ENCODE measurements at regions not wholly inside any gene's neighbourhood (a gene's known extent, or its start where the extent isn't known, plus 50 kb on each side); places are given as distances from the start of the nearest gene placed in this dataset.
"Not testable (repeated sequence)": the region's sequence is repeated elsewhere in the genome, so short reads cannot be mapped to it uniquely, and the experiment has no call there.

GRCh38 chr7:53239151-53239550, 203.7 kb downstream of the POM121L12 start:
- TF ChIP-seq ZNF274 (IDR thresholded peaks at IDR 0.05; ENCODE audit: low read depth, low read length); YY1 (IDR thresholded peaks at IDR 0.05; ENCODE audit: insufficient read depth, insufficient read length); SUZ12 (IDR thresholded peaks at IDR 0.05; ENCODE audit: extremely low read depth, insufficient read depth, insufficient read length): not testable (repeated sequence)
